ENCODE measurements at regions not wholly inside any gene's neighbourhood (a gene's known extent, or its start where the extent isn't known, plus 50 kb on each side); places are given as distances from the start of the nearest gene placed in this dataset.

DNA sequence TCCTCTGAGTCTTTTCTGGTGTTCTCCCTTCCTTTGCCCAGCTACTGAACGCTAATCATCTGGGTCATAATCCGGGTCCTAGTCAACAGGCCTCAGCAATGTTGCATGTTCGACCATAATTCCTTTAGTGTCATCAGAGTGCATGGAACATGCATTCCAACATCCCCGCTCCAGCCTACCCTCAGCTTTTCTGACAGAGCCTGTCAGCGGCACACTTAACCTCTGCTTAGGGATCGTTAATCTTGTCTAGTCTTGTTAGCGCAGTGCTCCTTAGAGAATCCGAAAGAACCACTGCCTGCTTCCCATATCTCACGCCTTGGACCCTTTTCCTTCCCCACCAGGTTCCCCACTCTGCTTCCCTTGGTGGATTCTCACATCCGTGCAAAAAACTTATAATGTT is 767.9 kb upstream of the ID2 start:
- DNase-seq = no peak

DNA sequence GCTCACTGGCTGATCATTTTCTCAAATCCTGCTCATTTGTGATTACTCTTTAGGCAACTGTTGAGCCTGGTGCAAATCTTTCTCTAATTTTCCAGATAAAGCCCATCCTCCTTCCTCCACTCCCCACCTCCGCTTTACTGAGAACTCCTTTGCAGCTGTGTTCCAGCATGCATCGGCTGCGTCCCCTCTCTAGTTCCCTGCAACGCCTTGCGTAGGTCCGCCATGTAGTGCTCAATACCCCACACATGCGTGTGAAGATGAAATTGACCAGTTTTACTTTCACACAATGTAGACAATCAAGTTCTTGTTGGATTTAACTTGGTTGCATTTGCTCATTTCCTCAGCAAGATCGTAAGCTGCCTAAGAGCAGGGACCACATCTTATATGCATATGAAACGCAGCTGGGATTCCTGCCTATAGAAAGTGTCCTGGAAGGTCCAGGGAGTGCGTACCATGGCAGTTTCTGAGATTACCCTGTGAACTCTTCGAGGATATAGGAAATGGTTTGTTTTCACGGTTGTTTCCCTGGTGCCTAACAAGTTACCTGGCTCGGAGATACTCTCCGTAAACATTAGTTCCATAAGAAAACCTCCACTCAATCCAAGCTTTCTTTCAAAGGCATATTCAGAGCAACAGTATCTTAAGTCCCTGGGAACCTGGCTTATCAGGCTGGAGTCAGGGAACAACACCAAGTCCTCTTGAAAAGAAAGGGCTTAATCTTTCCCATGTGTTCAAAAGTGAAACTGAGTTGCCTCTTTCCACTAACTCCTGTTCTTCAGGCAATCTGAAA is 766.4 kb upstream of the ID2 start:
- no peak for DNase-seq

DNA sequence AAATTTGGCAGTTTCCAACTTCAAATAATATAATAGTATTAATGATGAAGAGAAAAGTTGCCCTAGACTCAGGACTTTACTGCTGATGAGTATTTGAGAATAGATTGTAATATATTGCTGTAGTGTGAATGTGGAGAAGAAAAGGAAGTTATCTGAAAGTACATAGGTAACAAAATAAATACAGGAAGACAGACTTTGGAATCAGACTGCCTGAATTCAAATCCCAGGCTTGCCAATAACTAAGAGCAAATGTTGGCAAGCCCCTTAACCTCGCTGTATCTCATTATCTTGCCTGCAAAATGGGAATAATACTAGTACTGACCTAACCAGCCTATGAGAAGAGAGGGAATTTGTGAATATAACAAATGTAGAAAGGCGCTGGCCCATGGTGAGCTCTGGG is 765.2 kb upstream of the ID2 start:
- DNase-seq = no peak

DNA sequence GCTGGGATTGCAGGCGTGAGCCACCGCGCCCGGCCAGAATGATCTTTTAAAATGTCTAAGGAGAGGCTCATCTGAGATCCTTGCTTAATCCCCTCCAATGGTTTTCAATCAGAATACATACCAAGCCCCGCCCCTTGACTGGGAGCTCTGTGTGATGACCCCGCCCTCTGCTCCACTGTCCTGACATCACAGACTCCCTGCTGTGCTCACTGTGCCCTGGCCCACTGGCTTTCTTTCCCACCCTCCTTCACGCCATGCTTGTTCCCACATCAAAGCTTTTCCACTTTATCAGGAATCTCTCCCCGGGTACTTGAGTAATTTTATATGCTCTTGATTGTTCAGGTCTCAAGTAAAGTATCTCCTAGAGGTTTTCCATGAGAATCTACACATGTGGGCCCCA is 762.3 kb upstream of the ID2 start:
- no peak for DNase-seq

DNA sequence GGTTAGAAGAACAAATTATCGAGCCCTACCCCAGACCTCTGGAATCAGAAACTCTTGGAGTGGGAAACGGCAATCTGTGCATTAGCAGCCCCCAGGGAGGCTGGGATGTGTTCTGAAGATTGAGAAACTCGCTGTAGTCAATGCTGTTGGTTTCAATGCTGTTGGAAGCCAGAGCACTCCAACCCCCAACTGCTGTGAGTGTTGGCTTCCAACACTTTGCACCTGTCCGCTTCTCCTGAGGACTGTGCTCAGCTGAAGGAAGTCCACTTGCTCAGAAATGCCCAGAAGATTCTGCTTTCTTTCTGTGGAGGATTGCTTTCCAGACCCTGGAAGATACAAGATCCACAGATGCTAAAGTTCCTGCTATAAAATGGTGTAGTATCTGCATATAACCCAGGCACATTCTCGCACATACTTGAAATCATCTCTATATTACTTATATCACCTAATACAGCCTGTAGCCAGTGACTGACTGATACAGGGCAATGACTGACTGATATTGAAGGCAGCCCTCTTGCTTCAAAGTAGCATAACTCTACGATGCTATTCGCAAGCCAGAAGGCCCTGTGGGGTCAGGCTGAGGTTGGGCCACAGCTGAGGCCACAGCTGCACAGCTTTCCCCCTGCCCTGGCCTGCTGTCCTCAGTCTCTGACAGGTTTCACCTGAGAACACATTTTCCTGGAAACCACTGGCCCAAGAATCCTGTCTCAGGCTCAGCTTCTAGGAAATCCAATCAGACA is 757.7 kb upstream of the ID2 start:
- no peak for DNase-seq

DNA sequence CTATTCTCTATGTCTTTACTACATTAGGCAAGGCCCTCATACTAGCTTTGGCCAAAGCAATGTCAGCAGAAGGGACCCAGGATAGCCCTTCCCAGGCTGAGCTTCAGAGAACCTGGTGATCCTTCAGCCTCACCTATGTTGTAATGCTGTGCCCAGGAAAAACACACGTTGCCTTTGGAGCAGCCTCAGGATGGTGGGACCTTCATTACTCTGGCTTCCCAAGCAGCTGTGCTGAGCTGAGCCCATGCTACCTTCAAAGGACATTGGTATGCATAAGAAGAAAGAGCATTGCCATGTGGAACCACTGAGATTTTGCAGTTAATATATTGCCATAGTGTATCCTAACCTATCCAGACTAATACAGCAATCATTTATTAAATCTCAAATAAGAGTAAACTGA is 756.4 kb upstream of the ID2 start:
- no peak for DNase-seq

DNA sequence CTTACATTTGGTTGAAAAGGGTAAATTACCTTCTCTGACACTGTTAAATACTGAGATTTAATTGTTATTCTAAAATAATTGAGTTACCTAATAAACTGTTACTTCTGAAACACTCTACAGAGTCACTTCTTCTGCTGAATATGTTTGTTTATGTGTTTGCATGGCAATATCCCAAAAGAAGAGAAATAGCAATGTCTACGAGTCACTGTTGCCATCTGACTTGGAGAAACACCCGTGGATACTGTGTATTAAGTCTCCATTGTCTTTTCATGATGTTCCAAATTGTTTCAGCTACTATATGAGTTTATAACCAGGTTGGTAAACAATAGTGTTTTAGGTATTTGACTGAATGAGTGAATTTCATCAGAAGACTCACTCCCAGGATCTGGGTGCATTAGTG is 754.2 kb upstream of the ID2 start:
- DNase-seq = no peak

DNA sequence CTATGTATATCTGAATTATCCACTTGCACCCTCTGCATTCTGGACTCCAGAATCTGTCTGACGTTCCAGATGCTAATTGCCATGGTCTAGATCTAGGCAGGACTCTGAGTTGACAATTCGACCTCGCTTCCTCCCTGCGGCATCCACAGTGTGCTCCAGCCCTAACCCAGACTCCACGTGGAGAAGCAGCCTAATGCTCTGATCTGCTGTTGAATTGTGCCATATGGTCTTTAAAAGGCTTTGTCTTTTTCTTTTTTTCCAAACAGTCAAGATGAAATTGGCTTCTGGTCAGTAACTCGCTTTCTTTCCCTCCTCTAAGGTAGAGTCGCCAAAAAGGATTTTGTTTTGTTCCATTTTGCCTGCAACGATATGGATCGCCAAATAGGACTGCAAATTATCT is 752.6 kb upstream of the ID2 start:
- no peak for DNase-seq

DNA sequence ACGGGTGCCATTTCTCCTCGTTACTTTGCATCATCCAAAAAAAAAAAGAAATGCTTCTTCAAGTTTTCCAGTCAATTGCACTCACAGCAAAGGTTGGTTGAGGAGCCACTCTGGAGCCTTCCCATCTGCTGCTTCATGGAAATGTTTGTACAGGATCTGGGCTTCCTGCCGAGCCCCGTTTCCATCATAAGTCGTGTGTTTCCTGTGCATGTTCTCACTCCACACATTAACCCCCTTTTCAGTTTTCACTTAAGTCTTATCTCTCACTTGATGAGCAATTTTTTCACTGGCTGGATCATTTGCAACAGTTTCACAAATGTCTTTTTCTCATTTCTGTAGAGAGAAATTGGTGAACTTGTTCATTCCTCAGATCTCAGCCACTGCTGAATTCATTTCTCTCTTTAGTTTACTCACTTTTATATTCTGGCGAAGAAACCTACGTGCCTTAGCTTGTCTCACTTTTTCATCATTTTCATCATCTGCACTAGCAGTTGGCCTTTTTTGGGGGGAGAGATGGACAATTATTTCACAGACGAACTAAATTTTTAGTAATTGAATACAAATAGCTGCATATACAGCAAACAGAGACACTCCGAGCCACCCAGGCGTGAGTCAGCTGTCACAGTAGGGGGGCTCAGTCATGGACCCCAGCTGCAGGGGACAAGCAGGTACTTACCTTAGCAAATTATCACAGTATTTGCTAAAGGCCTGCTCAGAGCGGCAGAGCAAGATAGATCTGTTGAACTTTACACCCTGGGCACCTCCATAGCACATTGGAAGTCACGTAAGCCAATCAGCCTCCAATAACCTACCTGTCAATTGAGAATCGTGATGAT is 750.8 kb upstream of the ID2 start:
- DNase-seq = no peak

DNA sequence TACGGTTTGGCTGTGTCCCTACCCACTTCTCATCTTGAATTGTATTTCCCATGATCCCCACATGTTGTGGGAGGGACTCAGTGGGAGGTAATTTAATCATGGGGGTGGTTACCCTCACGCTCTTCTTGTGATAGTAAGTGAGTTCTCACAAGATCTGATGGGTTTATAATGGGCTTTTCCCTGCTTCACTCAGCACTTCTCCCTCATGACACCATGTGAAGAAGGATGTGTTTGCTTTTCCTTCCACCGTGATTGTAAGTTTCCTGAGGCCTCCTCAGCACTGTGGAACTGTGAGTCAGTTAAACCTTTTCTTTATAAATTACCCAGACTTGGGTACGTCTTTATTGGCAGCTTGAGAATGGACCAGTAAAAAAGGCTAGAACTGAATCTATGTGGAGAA is 750.0 kb upstream of the ID2 start:
- DNase-seq = no peak

DNA sequence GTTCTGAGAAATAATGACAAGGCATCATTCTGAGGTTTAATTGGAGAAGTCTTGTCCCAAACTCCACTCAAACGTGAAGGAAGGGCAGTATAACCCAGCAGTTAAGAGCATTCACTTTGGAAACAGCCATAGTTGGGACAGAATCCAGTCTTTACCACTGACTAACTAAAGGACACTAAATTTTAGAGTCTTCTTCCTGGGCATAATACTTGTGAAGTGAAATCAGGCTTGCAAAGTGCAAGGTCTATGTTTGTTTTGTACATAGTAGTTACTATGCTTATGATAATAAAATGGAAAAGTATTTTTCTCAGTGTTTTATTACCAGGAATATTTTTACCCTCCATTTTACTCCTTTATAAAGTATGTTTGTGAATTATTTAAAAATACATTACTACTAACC is 748.2 kb upstream of the ID2 start:
- DNase-seq = no peak

DNA sequence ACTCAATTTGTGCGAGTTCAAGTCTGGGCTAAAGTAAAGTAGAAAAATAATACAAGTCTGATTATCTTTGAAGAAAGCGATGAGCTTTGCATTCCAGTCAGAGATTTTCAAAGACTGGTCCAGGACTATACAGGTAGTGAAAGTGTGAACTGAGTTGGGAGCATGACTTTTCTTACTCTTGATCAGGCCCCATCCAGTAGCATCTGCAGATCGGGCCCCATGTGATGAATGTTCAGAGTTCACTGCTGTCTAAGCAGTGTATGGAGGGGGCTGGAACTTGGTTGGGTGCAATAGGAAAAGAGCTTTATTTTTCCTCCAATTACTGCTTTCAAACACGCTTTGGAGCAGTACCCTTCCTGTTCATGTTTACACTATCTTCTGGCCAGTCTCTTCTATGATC is 747.4 kb upstream of the ID2 start:
- no peak for DNase-seq

DNA sequence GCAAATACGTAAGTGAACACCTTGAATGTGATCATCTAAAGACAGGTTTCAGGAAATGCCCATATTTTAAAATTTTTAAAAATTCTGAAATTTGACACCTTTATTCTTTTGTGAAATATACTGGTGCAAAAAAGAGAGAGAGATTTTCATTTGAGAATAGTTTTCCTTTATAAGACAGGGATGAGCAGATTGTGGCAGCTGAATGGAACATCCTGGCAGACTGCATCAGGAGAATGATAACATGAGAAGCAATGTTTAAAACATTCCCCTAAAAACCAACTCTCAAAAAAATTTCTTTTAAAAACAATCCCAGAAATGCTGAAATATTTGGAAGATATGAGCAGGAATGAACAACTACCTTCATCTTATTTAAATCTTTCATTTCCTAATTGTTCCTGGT is 744.8 kb upstream of the ID2 start:
- DNase-seq = no peak

DNA sequence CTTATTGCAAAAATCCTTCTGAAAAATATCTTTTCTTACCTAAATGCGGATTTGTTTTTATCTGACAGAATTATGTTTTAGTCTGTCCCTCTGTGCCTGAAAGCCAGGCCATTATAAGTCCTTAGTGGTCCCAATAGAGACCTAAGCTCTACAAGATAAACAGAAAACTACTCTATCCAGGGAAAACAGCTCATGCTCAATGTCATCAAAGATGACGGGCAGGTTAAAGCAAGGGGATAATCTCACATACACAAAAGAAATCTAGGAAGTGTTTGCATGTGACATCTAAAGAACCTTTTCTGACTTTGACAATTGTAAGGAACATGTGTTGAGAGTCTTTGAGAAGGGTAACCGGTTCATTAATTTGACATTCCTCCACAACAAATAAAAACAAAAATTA is 741.1 kb upstream of the ID2 start:
- DNase-seq = no peak

DNA sequence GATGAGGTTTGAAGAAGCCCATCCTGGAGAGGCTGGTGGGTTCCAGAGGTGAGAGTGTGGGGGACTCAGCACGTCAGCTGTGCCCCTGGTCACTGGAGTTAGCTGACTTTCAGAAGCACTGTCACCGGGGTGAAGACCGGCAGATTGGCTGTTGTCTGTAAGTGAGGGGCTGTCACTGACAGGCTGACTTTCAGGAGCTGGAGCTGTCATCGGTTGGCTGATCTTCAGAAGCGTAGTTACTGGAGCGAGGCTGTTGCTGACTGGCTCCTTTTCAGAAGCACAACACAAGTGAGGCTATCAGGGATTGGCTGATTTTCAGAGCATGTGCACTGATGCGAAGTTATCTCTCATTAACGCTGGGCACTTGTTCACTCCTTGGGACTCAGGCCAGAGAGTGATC is 738.4 kb upstream of the ID2 start:
- no peak for DNase-seq

DNA sequence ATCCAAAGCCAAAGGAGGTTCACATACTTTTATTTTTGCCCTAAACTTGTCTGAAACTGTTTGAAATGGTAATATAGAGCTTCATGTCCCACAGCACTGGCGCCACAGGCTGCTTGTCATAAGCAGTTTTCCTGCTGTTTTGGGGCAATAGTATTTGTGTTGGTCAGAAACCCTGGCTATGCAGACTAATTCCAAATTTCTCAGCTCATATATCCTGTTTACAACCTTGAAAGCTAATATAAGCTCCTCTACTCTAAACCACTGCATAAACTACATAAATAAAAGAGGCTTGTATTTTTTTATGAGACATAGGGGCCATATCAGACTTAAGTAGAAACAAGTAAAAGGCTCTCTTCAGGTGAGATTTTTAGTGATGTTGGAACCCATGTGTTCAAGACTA is 736.8 kb upstream of the ID2 start:
- DNase-seq = no peak

DNA sequence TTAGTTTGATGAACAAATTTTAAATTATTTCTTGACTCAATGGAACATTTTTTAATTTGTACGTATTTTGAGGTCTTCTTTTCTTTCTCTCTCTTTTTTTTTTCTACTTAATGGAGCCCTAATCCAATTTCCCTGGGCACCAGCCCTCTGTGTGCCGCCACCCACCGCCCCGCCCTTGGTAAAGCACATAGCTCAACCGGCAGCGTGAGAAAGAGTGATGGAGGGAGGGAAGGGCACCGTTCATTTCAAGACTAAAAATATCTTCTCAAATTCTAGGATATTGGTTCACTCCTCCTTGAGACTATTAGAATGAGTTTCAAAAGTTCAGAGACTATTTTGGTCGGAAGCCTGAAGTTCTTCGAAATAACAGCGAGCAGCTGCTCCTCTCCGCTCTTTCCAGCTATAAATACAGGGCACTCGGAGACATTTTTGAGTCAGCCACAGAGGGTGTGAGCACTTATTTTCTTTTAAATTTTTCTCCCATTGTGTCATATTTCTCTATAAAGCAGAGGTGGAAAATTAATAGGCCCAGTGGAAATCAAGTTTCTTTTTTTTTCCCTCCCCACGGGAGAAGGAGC is 731.7 kb upstream of the ID2 start:
- no peak for DNase-seq

DNA sequence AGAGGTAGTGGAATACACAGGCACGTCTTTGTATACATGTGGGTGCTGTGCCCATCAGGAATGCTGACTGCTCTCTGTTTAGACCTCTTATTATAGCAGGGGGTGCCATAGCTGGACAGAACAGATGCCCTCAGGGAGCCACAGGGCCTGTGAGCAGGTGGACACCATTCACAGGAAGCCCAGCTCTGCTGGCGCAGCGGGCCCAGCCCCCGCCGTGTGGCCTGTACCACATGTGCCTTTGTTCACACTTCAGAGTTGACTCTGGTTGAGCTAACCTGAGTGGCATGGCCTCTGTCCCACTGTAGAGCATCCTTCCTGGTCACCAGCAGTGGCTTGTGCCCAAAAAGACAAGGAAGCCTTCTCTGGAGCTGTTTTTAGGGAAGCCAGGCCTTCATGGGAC is 730.9 kb upstream of the ID2 start:
- no peak for DNase-seq

DNA sequence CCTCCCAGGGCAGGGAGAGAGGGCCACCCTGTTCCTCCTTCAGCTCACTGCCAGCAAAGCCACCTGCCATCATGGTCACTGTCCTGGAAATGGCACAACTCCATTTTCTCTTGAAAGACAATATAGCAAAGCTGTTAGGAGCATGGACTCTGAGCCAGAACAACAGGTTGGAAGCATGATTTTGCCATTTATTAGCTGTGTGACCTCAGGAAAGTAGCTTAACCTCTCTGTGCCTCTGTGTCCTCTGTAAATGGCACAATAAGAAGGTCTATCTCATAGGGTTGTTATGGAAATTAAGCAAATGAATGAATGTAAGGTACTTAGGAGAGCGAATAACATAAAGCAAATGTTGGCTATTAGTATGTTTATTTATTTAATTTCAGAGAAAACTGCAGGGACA is 730.4 kb upstream of the ID2 start:
- DNase-seq = no peak

DNA sequence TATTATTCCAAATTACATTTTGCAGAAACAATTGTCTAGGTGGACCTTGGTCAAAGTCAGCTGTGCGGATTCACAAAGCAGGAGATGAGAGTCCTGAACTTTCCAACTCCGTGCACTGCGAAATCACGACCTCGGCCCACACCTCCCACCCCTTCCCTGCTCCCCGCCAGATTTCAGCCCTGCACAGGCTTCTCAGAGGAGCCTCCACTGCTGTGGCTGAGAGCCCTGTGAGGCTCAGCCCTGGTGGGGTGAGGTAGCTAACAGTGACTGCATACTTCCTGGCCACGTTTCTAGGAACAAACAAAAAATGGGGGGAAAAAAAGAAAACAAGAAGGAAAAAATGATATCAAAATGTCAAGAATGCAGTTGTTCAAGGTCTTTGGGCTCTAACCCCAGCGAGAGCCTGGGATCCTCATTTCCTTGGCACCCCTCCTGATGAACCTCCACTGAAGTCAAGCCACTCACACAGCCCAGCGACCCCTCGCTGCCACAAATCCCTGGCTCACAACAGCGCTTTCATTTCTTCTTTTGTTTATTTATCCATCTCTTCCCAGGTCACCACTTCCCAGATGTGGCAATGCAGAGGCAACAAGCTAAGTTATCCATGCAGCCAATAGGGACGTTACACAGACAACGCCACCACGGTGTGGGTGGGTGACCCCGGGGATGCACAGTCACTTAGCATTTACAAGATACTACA is 729.7 kb upstream of the ID2 start:
- no peak for DNase-seq

DNA sequence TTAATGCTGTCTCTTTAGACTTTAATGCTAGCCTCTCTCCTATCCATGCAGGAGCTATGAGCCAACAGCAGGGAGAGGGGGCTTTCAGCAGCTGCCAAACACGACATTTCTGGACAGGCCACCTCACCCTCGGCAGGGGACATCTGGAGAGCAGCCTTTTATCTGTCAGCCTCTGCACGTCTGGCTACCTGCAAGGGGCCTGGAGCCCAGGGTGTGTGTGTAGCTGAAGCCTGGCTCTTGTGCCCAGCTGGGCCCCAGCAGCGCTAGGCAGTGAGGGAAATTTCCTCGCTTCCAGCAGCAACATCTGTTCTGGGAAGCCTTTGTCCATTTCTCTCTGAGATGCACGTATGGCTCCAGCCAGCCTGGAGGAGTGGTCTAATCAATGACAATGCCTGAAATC is 728.7 kb upstream of the ID2 start:
- DNase-seq = peak; percentile 76

DNA sequence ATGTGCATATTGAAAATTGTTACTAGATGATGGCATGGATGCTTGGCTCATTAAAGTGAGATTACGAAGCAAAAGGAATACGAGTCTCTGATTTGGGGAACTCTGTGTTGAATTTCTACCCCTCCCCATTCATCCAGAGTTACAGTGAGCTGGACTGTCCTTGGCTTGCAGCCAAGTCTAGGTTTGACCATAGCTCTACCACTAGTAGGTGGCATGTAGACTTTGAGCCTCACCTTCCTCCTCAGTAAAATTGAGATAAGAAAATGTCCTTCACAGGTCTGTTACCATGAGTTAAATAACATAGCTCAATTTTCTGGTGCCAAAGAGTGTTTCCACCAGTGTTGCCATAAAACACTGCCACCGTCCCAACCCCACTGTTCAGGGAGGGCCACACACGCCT is 727.6 kb upstream of the ID2 start:
- DNase-seq = no peak

DNA sequence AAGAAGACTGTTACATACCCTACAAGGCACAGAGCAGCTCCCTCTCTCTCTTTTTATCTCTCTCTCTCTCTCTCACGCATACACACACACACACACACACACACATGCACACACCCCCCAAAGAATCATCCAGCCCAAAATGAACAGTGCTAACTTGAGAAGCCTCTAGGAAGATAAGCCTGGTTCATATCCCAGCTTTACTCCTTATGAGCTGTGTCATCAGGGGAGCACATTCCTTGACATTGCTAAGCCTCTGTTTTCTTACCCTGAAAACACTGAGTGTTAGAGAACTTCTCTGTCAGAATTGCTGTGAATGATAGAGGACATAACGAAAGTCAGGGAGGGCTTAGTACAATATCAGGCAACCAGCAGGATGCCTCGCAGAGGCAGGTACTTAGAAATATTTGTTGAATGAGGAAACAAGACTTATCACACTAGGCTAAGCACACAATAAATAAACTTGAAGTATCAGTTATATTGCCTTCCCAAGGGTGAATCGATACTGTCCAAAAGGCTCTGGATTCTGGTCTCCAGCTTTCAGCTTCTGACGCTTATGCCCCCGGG is 725.6 kb upstream of the ID2 start:
- DNase-seq = peak; percentile 45

Data from NCI-H345 (cell line).